K562 (cell line): ENCODE measurements at regions not wholly inside any gene's neighbourhood (a gene's known extent, or its start where the extent isn't known, plus 50 kb on each side); places are given as distances from the start of the nearest gene placed in this dataset.

Experiments used
- ATAC-seq: fragments of 200-7000 bp; cut with Tn5 transposase; 3 replicates; pipeline ENCODE4 v1.9.1; 2020; ENCODE audit warnings: moderate library complexity
- BruUV-seq: library from RNA; stranded (reverse); fragments of 400-500 nt; replicated peaks from 2 replicates; lab custom pipeline; 2021; lab: Mats Ljungman, UMichigan
- CTCF ChIA-PET: fragments of 300-600 bp; formaldehyde crosslinking; extraction: SDS; loops from one replicate; lab custom pipeline; 2021; ENCODE audit warnings: low intra/inter-chr PET ratio; lab: Yijun Ruan, JAX
- POLR2A ChIA-PET: fragments of 300-600, 350-650 bp; sonication (Branson Sonifier 250); formaldehyde crosslinking; extraction: SDS; loops from one replicate; lab custom pipeline; 2021; ENCODE audit warnings: antibody characterized with exemption, inconsistent platforms; lab: Yijun Ruan, JAX
- DNase-seq, 4 experiments: peaks; one replicate each; pipeline versions ENCODE4 v3.0.0 to v3.0.0-alpha.2; 2011 to 2018; ENCODE audit warnings: low spot score in 3 of 4, mixed read lengths in 3 of 4; ENCODE audit errors: extremely low read depth in 1 of 4
- FAIRE-seq: peaks from 2 replicates; lab custom pipeline; 2011; peaks lifted over from hg19 to GRCh38; lab: Jason Lieb, UNC
- H2AFZ ChIP-seq: 2 replicates; pipeline ENCODE4 v1.6.0; 2011; ENCODE audit warnings: low read depth, low read length, control low read depth, inconsistent platforms
- H3K27ac ChIP-seq: fragments of 200-600 bp; 3 replicates; pipeline ENCODE4 v1.8.0; 2011; ENCODE audit warnings: low read depth, mild to moderate bottlenecking, control low read depth, inconsistent platforms, low read length, moderate library complexity, mixed read lengths; ENCODE audit errors: extremely low read depth
- H3K27me3 ChIP-seq, 2 experiments: fragments of 300-600 bp in 1 of 2; 2 replicates in 1 of 2; 3 replicates in 1 of 2; pipeline versions ENCODE4 v1.6.0 to v1.8.0; 2011; ENCODE audit warnings: inconsistent platforms in 2 of 2, low read length in 2 of 2, mild to moderate bottlenecking in 1 of 2, mixed read lengths in 1 of 2, moderate library complexity in 1 of 2; ENCODE audit not compliant: control insufficient read depth in 2 of 2, insufficient read depth in 2 of 2
- H3K36me3 ChIP-seq: fragments of 300-600 bp; 3 replicates; pipeline ENCODE4 v1.8.0; 2011; ENCODE audit warnings: mild to moderate bottlenecking, low read length, inconsistent platforms; ENCODE audit not compliant: control insufficient read depth, insufficient read depth
- H3K4me1 ChIP-seq, 2 experiments: fragments of 200-600 bp in 1 of 2; replicated peaks in 1 of 2; 2 replicates in 1 of 2; 3 replicates in 1 of 2; pipeline versions ENCODE4 v1.5.1 to v1.8.0; 2011; ENCODE audit warnings: inconsistent platforms in 2 of 2, low read length in 2 of 2, mild to moderate bottlenecking in 1 of 2, mixed read lengths in 1 of 2, moderate library complexity in 1 of 2; ENCODE audit not compliant: control insufficient read depth in 2 of 2, insufficient read depth in 2 of 2
- H3K4me2 ChIP-seq: 2 replicates; pipeline ENCODE4 v1.6.1; 2011; ENCODE audit warnings: low read length, control low read depth, inconsistent platforms, mixed read lengths; ENCODE audit not compliant: insufficient read depth
- H3K4me3 ChIP-seq: fragments of 200-600 bp; sonication (generic), shearing (Covaris generic); 2 replicates; pipeline ENCODE4 v1.5.1; 2016; ENCODE audit warnings: control low read depth, inconsistent platforms
- H3K79me2 ChIP-seq: fragments of 200-600 bp; 3 replicates; pipeline ENCODE4 v1.8.0; 2011; ENCODE audit warnings: low read length, inconsistent platforms; ENCODE audit not compliant: control insufficient read depth, insufficient read depth
- H3K9ac ChIP-seq, 2 experiments: 2 replicates each; pipeline versions ENCODE4 v1.6.0 to v1.6.1; 2011; ENCODE audit warnings: low read depth in 2 of 2, low read length in 2 of 2, control low read depth in 1 of 2, inconsistent platforms in 1 of 2, mild to moderate bottlenecking in 1 of 2, mixed read lengths in 1 of 2; ENCODE audit not compliant: insufficient read depth in 1 of 2
- H3K9me1 ChIP-seq: one replicate; pipeline ENCODE4 v1.6.0; 2011; ENCODE audit warnings: inconsistent platforms, mild to moderate bottlenecking, low read length, moderate library complexity; ENCODE audit not compliant: control insufficient read depth, insufficient read depth
- H3K9me3 ChIP-seq: replicated peaks from 2 replicates; pipeline ENCODE4 v1.5.1; 2011; ENCODE audit warnings: low read depth, low read length, inconsistent platforms; ENCODE audit not compliant: control insufficient read depth, insufficient read depth
- H4K20me1 ChIP-seq: replicated peaks from 2 replicates; pipeline ENCODE4 v1.6.1; 2011; ENCODE audit warnings: low read length, inconsistent platforms, mixed read lengths; ENCODE audit not compliant: control insufficient read depth, insufficient read depth
- CEBPG ChIP-seq, 3 experiments: fragments of 200-800 bp in 1 of 3; sonication (Bioruptor generic) in 1 of 3; sonication (generic) in 1 of 3; formaldehyde crosslinking in 1 of 3; IDR thresholded peaks in 2 of 3; conservative IDR thresholded peaks in 1 of 3; 2 replicates each; pipeline versions ENCODE4 v1.6.1 to v1.8.0; 2016 to 2022; ENCODE audit warnings: missing compliant biosample characterization in 2 of 3, missing genetic modification characterization in 2 of 3, mild to moderate bottlenecking in 1 of 3, missing genetic modification reagents in 1 of 3
- DPF2 ChIP-seq: fragments of 450-650 bp; IDR thresholded peaks from 2 replicates; pipeline ENCODE4 v1.6.1; 2016
- FOSL1 ChIP-seq: fragments of 200-800 bp; sonication (Bioruptor generic); conservative IDR thresholded peaks from 2 replicates; pipeline ENCODE4 v1.6.1; 2016; ENCODE audit warnings: missing genetic modification characterization, missing compliant biosample characterization
- FOXA3 ChIP-seq, 2 experiments: fragments of 450-650 bp in 1 of 2; sonication (generic) in 1 of 2; formaldehyde crosslinking; IDR thresholded peaks in 1 of 2; conservative IDR thresholded peaks in 1 of 2; 2 replicates each; pipeline versions ENCODE4 v1.4.0 to v1.8.0; 2020 to 2022; ENCODE audit warnings: mild to moderate bottlenecking in 2 of 2, missing genetic modification reagents in 1 of 2
- SP1 ChIP-seq: sonication (generic); formaldehyde crosslinking; IDR thresholded peaks from 2 replicates; pipeline ENCODE4 v1.8.1; 2022; ENCODE audit warnings: mild to moderate bottlenecking, missing genetic modification reagents
- WGBS: fragments of 100-300 bp; shearing (Covaris generic); methylation state at CpG from one replicate; pipeline ENCODE4 v1.1.6; 2016; ENCODE audit warnings: low coverage, mixed read lengths; ENCODE audit not compliant: insufficient coverage; ENCODE audit errors: missing lambda C conversion rate; 5-methylcytosine and 5-hydroxymethylcytosine counted together
- in situ Hi-C: fragments of 300-500 bp; cut with MboI; formaldehyde crosslinking; loops from 4 replicates; pipeline ENCODE4 v1.15.0; 2018; ENCODE audit warnings: inconsistent platforms, mixed read lengths
- intact Hi-C: fragments of 100-400 bp; cut with micrococcal nuclease; formaldehyde crosslinking; loops from 2 replicates; pipeline ENCODE4 v1.14.2; 2022
- TF ChIP-seq, protein P1 (sequence below), 2 experiments: fragments of 450-650 bp in 1 of 2; sonication (generic) in 1 of 2; formaldehyde crosslinking in 1 of 2; IDR thresholded peaks in 1 of 2; conservative IDR thresholded peaks in 1 of 2; 2 replicates each; pipeline versions ENCODE4 v1.6.1 to v1.8.1; 2016 to 2023; ENCODE audit warnings: mild to moderate bottlenecking in 2 of 2, moderate library complexity in 2 of 2, inconsistent platforms in 1 of 2, missing genetic modification reagents in 1 of 2

DNA sequence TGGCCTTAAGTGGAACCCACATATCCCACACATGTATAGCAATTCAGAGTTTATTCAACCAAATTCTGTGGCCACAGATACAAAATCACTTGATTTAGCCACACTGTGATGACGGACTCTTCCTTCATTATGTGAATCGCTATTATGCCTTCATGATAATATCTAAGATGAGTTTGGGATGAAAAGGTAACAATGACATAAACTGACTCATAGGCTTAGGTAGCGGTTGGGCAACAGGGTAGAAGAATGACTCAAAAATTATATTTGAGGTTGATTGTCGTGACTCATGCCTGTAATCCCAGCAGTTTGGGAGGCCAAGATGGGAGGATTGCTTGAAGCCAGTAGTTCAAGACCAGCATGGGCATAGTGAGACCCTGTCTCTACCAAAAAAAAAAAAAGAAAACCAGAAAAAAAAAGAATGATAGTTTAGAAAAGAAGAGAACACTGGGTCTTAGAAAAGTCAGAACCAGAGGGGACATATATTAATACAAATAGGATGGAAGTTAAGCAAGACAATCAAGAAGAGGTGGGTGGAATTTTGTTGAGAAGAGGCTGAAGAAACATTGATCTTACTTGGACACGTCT is 70.4 kb upstream of the USP9X start:
- Histone ChIP-seq H3K79me2 (no peaks in the 10 kb centered on the region), H3K27ac (no peak overlapping the region), H3K4me2 (no peak overlapping the region), H3K9ac (no peak overlapping the region), H3K9me3 (no peaks in the 10 kb centered on the region), H3K27me3 (no peaks in the 10 kb centered on the region), H3K4me3 (no peak overlapping the region), H4K20me1 (no peaks in the 10 kb centered on the region), H2AFZ (0 out of 2 replicates have a peak overlapping the region, but pooled peaks have one; percentile 27), H3K36me3 (no peaks in the 10 kb centered on the region), H3K4me1 (peaks cover 12 to 18% of the 10 kb centered on the region in 2 experiments; a peak in 4 of 5 replicates), H3K9me1 (no peaks in the 10 kb centered on the region)
- 43% methylated on average over 5 of the region's 5 CpGs for WGBS
- TF ChIP-seq DPF2 (0 out of 2 replicates have a peak, but pooled peaks have one; percentile 16), FOXA3 (CRISPR knock-in tag; conservative IDR thresholded peaks at IDR 0.05 in 1 of 2, IDR thresholded peaks at IDR 0.05 in 1 of 2) (no peak), CEBPG (CRISPR knock-in tag; IDR thresholded peaks at IDR 0.05) (no peak), CEBPG (tag; conservative IDR thresholded peaks at IDR 0.05 in 1 of 2, IDR thresholded peaks at IDR 0.05 in 1 of 2) (peak in 1 of 2 experiments; percentile 38; a peak in 1 of 4 replicates), FOSL1 (tag) (peak; percentile 71), SP1 (no peak)
- TF ChIP-seq, protein P1, sequence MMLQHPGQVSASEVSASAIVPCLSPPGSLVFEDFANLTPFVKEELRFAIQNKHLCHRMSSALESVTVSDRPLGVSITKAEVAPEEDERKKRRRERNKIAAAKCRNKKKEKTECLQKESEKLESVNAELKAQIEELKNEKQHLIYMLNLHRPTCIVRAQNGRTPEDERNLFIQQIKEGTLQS (IDR thresholded peaks at IDR 0.05), result peak; percentile 58
- TF ChIP-seq, protein P1 (CRISPR knock-in tag; conservative IDR thresholded peaks at IDR 0.05), result no peak
- intact Hi-C loops, result loop anchor here (5.0 kb wide), 2 partner anchors 72 to 83 kb away; partner anchors contain the start of gene USP9X
- CTCF ChIA-PET, result no interaction called here
- ATAC-seq (no peak), DNase-seq (no peak), FAIRE-seq (no peak)
- in situ Hi-C loops, result no loop called here
- BruUV-seq, result no TSS peak
- POLR2A ChIA-PET, result no interaction called here
